NT2/D1 (cell line): ENCODE measurements at regions not wholly inside any gene's neighbourhood (a gene's known extent, or its start where the extent isn't known, plus 50 kb on each side); places are given as distances from the start of the nearest gene placed in this dataset.

ENCODE experiments used
- DNase-seq: peaks from one replicate; pipeline ENCODE4 v3.0.0-alpha.2; 2011; ENCODE audit warnings: low read depth, low spot score
- H3K27me3 ChIP-seq: 2 replicates; pipeline ENCODE4 v1.6.0; 2011; ENCODE audit warnings: mild to moderate bottlenecking; ENCODE audit not compliant: insufficient read length, insufficient read depth
- H3K36me3 ChIP-seq: 2 replicates; pipeline ENCODE4 v1.6.1; 2011; ENCODE audit warnings: mild to moderate bottlenecking, low read length, mixed read lengths; ENCODE audit not compliant: insufficient read depth, insufficient read length
- H3K4me1 ChIP-seq: 2 replicates; pipeline ENCODE4 v1.5.1; 2011; ENCODE audit not compliant: insufficient read depth, insufficient read length
- H3K4me3 ChIP-seq: 2 replicates; pipeline ENCODE4 v1.5.1; 2011; ENCODE audit warnings: low read depth; ENCODE audit not compliant: insufficient read length
- H3K9ac ChIP-seq: 2 replicates; pipeline ENCODE4 v1.6.0; 2011; ENCODE audit warnings: low read depth; ENCODE audit not compliant: insufficient read length
- H3K9me3 ChIP-seq: 2 replicates; pipeline ENCODE4 v1.5.1; 2011; ENCODE audit warnings: mild to moderate bottlenecking, low read length; ENCODE audit not compliant: insufficient read depth
- SUZ12 ChIP-seq: IDR thresholded peaks from 2 replicates; pipeline ENCODE4 v1.6.1; 2011; ENCODE audit not compliant: insufficient read length, insufficient read depth; ENCODE audit errors: extremely low read depth
- YY1 ChIP-seq: IDR thresholded peaks from 2 replicates; pipeline ENCODE4 v1.6.1; 2011; ENCODE audit not compliant: insufficient read length, insufficient read depth
- ZNF274 ChIP-seq: IDR thresholded peaks from 2 replicates; pipeline ENCODE4 v1.6.1; 2011; ENCODE audit warnings: mild to moderate bottlenecking, low read depth, low read length

DNA sequence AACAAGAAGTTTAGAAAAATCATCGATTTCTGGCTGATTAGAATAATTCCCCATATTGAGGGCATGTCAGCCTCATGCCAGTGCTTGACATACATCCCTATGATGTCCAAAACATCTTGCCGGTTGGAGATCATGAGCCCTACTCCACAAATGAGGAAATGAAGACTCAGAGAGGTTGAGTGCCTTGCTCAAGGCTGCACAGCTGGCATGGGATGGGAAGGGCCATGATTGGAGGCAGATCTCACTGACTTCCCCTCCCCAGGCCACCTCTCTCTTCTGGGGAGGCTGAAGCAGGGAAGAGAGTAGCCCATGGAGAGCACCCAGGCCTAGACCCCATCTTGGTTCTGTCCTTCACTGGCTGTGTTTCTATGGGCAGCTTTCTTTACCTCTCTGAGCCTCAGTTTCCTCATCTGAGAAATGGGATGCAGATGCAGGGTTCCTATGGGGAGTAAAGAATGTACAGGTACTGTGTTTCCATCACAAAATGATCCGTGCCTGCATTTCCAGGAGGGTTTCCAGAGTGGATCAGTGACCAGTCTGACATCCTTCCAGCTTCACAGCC is 145.7 kb downstream of the SYF2 start:
- no peaks in the 10 kb centered on the region for H3K27me3 ChIP-seq

DNA sequence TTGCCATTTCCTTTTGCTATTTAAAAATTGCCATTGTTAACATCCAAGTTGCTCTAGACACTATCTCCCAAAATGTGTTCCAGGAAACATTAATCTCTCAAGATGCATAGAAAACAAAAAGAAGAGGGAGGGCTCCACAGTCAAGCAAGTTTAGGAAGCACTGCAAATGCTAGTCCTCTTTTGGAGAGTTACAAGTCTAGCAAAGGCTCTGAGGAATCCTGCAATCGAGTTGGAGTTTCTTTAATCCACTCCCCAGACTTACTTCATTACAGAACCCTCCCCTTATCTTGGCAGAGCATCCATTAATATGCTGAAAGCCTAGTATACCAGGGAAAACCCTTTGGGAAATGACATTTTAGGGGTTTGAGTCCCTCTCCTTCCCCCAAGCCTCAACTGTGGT is 147.9 kb downstream of the SYF2 start:
- Histone ChIP-seq H3K9me3 (no peaks in the 10 kb centered on the region), H3K27me3 (no peaks in the 10 kb centered on the region), H3K36me3 (no peaks in the 10 kb centered on the region), H3K4me3 (no peak overlapping the region), H3K9ac (no peak overlapping the region), H3K4me1 (peaks cover 9% of the 10 kb centered on the region)
- no peak for TF ChIP-seq ZNF274
- no peak for DNase-seq

More for the DNA sequence above, 145.7 kb downstream of the SYF2 start:
- TF ChIP-seq YY1: no peak
- TF ChIP-seq ZNF274: no peak
- no peak for TF ChIP-seq SUZ12
- DNase-seq: no peak
- H3K36me3 ChIP-seq: no peaks in the 10 kb centered on the region
- no peak overlapping the region for H3K4me3 ChIP-seq
- H3K4me1 ChIP-seq: peaks cover 14% of the 10 kb centered on the region
- H3K9ac ChIP-seq: no peak overlapping the region
- H3K9me3 ChIP-seq: no peaks in the 10 kb centered on the region

DNA sequence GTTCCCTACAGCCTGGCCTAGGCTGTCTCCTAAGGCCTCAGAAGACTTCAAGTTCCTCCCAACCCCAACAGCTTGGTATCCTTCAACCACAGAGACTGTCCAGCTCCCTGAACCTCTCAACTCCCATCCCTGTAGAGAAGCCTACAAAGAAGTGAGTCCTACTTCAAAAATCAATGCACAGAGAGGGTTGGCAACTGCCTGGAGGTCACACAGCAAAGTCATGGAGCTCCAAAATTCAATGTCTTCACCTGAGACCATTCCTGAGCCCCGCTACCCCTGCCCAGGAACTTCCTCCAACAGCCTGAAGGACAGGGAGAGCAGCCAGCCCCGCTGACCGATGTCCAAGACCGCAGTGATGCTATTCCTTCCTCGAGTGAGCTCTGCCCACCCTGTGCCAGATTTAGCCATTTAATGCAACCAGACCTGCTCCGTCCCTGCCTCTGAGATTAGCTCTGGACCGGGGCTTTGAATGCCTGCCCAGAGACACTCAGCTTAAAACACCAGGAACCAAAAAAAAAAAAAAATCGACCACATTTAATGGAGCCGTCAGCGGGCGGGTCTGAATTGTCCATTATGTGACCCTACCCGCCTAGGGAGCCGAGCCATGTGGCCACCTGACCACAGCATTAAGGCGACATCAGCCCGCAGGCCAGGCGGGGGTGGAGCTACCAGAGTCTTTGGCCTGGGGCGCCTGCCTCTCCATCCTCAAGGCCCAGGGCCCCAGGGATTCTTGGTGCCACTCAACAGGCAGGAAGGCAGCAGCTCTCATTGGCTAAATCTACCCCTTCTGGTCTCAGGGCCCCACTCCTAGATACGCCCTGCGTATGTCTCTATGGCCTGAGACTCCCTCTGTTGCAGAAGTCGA is 148.6 kb downstream of the SYF2 start:
- TF ChIP-seq ZNF274: no peak
- TF ChIP-seq YY1: no peak
- no peak for TF ChIP-seq SUZ12
- Histone ChIP-seq H3K36me3 (no peaks in the 10 kb centered on the region), H3K4me1 (peaks cover 8% of the 10 kb centered on the region), H3K9me3 (no peaks in the 10 kb centered on the region), H3K27me3 (no peaks in the 10 kb centered on the region), H3K4me3 (no peak overlapping the region), H3K9ac (no peak overlapping the region)
- no peak for DNase-seq

- no peaks in the 10 kb centered on the region for H3K36me3 ChIP-seq
- no peak for DNase-seq
- no peaks in the 10 kb centered on the region for H3K27me3 ChIP-seq
- TF ChIP-seq ZNF274 (no peak), SUZ12 (no peak), YY1 (no peak)
- H3K4me3 ChIP-seq: no peak overlapping the region
- H3K4me1 ChIP-seq: peaks cover 8% of the 10 kb centered on the region
- no peaks in the 10 kb centered on the region for H3K9me3 ChIP-seq
- no peak overlapping the region for H3K9ac ChIP-seq
Observed at GRCh38 chr1:25082995-25083394, 149.3 kb downstream of the SYF2 start.

DNA sequence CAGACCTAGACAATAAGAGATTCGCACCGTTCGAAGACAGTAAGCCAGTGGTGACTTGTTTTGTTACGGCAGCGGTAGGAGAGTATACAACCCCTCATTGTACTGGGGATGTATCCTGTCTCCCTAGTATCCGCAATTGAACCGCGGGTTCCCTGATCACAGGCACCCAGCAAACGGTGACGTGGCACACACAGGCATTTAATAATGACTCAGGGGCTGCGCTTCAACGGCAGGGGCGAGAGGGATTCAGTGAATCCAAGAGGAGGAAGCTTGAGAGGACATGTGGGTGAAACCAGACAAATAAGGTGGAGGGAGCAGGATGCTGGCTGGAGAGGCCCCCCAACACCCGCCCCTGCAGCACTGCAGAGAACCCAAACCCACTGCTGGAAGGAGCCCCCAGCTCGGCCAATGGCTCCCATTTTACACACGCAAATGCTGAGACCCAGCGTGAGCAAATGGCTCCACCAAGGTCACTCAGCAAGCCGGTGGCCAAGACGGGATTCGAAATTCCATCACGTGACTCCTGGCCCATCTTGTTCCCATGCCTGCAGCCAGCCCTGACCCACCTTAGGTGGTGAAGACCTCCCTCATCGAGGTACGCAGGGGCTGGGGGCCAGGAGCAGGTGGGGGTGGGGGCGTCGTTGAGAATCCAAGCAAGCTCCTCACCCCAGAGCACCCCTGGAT is 149.9 kb downstream of the SYF2 start:
- TF ChIP-seq SUZ12 (no peak), ZNF274 (no peak), YY1 (no peak)
- peaks cover 8% of the 10 kb centered on the region for H3K4me1 ChIP-seq
- no peak for DNase-seq
- H3K27me3 ChIP-seq: no peaks in the 10 kb centered on the region
- H3K9ac ChIP-seq: no peak overlapping the region
- H3K9me3 ChIP-seq: no peaks in the 10 kb centered on the region; the same call in 1 of the 2 replicates
- no peak overlapping the region for H3K4me3 ChIP-seq
- H3K36me3 ChIP-seq: no peaks in the 10 kb centered on the region

GRCh38 chr1:25081496-25081895 is 150.8 kb downstream of the SYF2 start:
- DNase-seq: no peak
- peaks cover 2% of the 10 kb centered on the region for H3K4me1 ChIP-seq
- no peak overlapping the region for H3K4me3 ChIP-seq
- H3K27me3 ChIP-seq: no peaks in the 10 kb centered on the region
- no peak for TF ChIP-seq ZNF274
- TF ChIP-seq YY1: no peak
- no peak for TF ChIP-seq SUZ12
- no peaks in the 10 kb centered on the region for H3K36me3 ChIP-seq
- no peak overlapping the region for H3K9ac ChIP-seq
- H3K9me3 ChIP-seq: no peaks in the 10 kb centered on the region; the same call in none of the 2 replicates
